ENCODE measurements at regions not wholly inside any gene's neighbourhood (a gene's known extent, or its start where the extent isn't known, plus 50 kb on each side); places are given as distances from the start of the nearest gene placed in this dataset.

- TF ChIP-seq TAF1 (IDR thresholded peaks at IDR 0.05; ENCODE audit: borderline replicate concordance, insufficient read depth, low read length), result no peak
- no peak for TF ChIP-seq REST (IDR thresholded peaks at IDR 0.05; ENCODE audit: insufficient read depth in 1 of 2, low read depth in 2 of 2, low read length in 2 of 2)
- TF ChIP-seq SIN3A (IDR thresholded peaks at IDR 0.05; ENCODE audit: borderline replicate concordance, insufficient read depth, low read length), result no peak
- TF ChIP-seq FOXP2 (optimal IDR thresholded peaks at IDR 0.05; ENCODE audit: borderline replicate concordance, extremely low read depth, extremely low read length, insufficient read depth), result no peak
- TF ChIP-seq POLR2AphosphoS5 (IDR thresholded peaks at IDR 0.05; ENCODE audit: low read depth, low read length), result no peak
Measured at GRCh38 chr15:81483496-81483895, 109.5 kb upstream of the TMC3 start.

DNA sequence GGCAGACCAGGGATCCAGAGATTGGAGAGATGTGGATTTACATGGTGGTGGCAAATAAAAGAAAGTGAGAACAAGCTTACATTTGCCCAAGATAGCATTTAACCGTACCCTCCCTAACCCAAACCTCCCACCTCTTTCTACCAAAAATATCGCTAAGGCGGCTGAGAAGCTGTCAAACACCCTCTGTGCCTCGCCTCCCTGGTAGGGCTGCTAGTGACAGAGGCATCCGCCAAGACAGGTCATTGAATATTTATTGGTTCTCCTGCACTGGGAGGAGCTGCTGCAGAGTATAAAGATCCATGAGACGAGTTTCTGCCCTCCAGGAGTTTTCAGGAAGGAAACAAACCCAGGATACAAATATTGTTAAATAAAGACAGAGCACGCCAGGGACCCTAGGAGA, 107.3 kb upstream of the TMC3 start:
- TF ChIP-seq FOXP2 (optimal IDR thresholded peaks at IDR 0.05; ENCODE audit: borderline replicate concordance, extremely low read depth, extremely low read length, insufficient read depth) (no peak), REST (IDR thresholded peaks at IDR 0.05; ENCODE audit: insufficient read depth in 1 of 2, low read depth in 2 of 2, low read length in 2 of 2) (no peak), POLR2AphosphoS5 (IDR thresholded peaks at IDR 0.05; ENCODE audit: low read depth, low read length) (no peak), TAF1 (IDR thresholded peaks at IDR 0.05; ENCODE audit: borderline replicate concordance, insufficient read depth, low read length) (no peak), SIN3A (IDR thresholded peaks at IDR 0.05; ENCODE audit: borderline replicate concordance, insufficient read depth, low read length) (no peak)

DNA sequence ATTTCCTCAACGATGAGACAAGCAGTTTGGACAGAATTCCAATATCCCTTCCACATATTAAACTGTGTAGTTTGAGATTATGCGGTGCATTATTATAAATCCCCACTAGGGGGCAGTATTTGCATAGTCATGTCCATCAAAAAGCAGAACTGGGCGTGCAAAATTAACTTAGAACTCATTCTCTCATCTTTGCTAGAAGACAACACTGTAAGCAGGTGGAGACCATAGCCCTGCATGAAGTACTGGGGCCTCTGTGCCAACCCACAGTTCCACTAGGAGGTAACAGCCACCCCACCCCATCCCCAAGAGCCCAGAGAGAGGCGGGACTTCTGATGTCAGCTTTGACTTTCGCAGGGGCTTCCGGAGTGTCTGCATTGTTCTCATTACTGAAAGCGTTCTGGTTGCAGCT, 106.6 kb upstream of the TMC3 start:
- TF ChIP-seq POLR2AphosphoS5 (IDR thresholded peaks at IDR 0.05; ENCODE audit: low read depth, low read length) (no peak), FOXP2 (optimal IDR thresholded peaks at IDR 0.05; ENCODE audit: borderline replicate concordance, extremely low read depth, extremely low read length, insufficient read depth) (no peak), SIN3A (IDR thresholded peaks at IDR 0.05; ENCODE audit: borderline replicate concordance, insufficient read depth, low read length) (no peak), TAF1 (IDR thresholded peaks at IDR 0.05; ENCODE audit: borderline replicate concordance, insufficient read depth, low read length) (no peak), REST (IDR thresholded peaks at IDR 0.05; ENCODE audit: insufficient read depth in 1 of 2, low read depth in 2 of 2, low read length in 2 of 2) (no peak)

GRCh38 chr15:81478354-81478753, 104.3 kb upstream of the TMC3 start:
- TF ChIP-seq TAF1 (IDR thresholded peaks at IDR 0.05; ENCODE audit: borderline replicate concordance, insufficient read depth, low read length) (no peak), FOXP2 (optimal IDR thresholded peaks at IDR 0.05; ENCODE audit: borderline replicate concordance, extremely low read depth, extremely low read length, insufficient read depth) (no peak), REST (IDR thresholded peaks at IDR 0.05; ENCODE audit: insufficient read depth in 1 of 2, low read depth in 2 of 2, low read length in 2 of 2) (no peak), SIN3A (IDR thresholded peaks at IDR 0.05; ENCODE audit: borderline replicate concordance, insufficient read depth, low read length) (no peak), POLR2AphosphoS5 (IDR thresholded peaks at IDR 0.05; ENCODE audit: low read depth, low read length) (no peak)

GRCh38 chr15:81475926-81476325, 101.9 kb upstream of the TMC3 start:
- no peak for TF ChIP-seq FOXP2 (optimal IDR thresholded peaks at IDR 0.05; ENCODE audit: borderline replicate concordance, extremely low read depth, extremely low read length, insufficient read depth)
- TF ChIP-seq REST (IDR thresholded peaks at IDR 0.05; ENCODE audit: insufficient read depth in 1 of 2, low read depth in 2 of 2, low read length in 2 of 2), result no peak
- TF ChIP-seq SIN3A (IDR thresholded peaks at IDR 0.05; ENCODE audit: borderline replicate concordance, insufficient read depth, low read length), result no peak
- no peak for TF ChIP-seq POLR2AphosphoS5 (IDR thresholded peaks at IDR 0.05; ENCODE audit: low read depth, low read length)
- no peak for TF ChIP-seq TAF1 (IDR thresholded peaks at IDR 0.05; ENCODE audit: borderline replicate concordance, insufficient read depth, low read length)

All from PFSK-1 (cell line).